CD4-positive, alpha-beta T cell treated with Interferon alpha-2 for 1 hour (primary cell): ENCODE measurements at regions not wholly inside any gene's neighbourhood (a gene's known extent, or its start where the extent isn't known, plus 50 kb on each side); places are given as distances from the start of the nearest gene placed in this dataset.

Source experiments
- DNase-seq, 2 donors: peaks; one replicate each; pipeline ENCODE4 v3.0.0-alpha.2; 2020 to 2022

GRCh38 chr11:129265125-129265788 is 73.1 kb upstream of the ARHGAP32 start:
- DNase-seq: no peak

DNA sequence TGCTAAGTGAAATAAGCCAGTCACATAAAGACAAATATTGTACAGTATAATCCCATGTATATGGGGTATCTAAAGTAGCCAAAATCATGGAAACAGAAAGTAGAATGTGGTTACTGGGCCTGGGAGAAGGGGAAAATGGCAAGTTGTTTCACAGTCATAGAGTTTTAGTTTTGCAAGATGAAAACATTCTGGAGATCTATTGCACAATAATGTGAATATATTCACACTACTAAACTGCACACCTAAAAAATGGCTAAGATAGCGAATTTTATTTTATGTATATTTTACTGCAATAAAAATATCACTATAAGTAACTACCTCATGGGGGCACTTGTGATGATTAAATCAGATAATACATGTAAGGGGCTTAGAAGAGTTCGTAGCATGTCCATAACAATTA is 72.0 kb upstream of the ARHGAP32 start:
- DNase-seq: no peak

DNA sequence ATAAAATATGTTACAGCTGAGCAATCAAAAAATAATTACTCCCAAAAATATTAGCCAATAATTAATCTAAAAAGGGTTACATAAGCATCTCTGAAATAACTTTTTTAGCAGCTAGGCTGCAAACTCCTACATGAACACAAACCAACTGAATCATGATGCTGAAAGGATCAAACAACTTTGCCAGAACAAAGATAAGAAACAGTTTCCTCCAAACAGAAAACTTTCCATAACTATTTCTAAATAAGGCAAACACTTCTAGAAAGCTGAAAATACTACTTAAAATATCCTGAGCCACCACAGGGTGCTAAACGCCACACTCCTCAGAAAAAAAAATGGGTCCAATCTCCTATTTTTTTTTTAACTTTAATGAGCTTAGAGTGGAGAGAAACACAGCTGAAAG is 68.6 kb upstream of the ARHGAP32 start:
- DNase-seq: no peak

DNA sequence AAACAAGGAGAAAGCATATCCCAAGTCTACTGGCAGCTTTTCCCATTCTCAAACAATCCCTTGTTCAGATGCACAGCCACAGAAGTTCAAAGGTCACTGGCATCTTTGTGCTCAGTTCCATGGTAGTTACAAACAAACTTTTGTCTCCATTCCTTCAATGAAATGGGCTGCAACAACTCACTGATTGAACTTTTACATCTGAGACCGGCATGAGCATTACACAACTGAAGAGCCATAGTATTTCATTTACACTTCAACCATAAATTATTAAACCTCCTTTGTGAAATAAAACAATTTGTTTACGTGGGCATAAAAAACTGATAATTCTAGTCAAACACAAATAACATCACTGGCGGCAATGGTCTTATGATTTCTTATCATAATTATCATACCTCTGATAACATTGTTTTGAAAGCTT is 67.8 kb upstream of the ARHGAP32 start:
- no peak for DNase-seq

- DNase-seq: no peak
Measured at GRCh38 chr11:129258205-129258604, 66.1 kb upstream of the ARHGAP32 start.

DNA sequence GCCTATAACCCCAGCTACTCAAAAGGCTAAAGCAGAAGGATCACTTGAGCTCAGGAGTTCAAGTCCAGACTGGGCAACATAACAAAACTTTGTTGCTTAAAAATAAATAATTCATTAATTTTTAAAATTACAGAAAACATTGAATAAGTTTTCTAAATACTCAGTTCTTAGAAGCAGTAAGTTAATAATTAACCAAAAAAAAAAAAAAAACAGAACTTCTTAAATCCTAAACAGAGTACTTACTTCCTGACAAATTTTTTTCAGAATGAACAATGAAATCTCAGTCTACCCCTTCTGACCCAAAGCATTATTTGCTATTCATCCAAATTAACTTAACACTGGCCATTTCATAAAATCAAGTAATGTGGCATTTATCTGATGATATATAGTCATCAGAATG is 65.4 kb upstream of the ARHGAP32 start:
- DNase-seq: no peak

DNA sequence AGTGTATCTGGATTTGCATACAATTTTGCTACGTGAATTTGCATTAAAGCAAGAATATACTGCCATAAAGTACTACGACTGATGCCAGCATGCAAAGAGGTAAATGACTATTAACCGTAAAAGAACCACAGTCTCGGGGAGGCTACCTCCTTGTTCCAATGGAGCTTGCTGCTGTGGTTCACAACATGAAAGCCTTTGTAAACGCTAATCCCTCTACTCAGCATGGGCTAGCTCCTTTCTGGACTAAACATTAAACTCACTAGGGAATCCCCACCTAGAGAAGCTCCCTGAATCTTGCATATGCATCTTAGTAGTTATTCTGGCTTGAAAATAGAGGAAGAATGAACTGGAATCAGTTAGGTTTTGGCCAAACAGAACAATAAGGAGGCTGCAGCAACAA is 60.5 kb upstream of the ARHGAP32 start:
- DNase-seq: no peak

DNA sequence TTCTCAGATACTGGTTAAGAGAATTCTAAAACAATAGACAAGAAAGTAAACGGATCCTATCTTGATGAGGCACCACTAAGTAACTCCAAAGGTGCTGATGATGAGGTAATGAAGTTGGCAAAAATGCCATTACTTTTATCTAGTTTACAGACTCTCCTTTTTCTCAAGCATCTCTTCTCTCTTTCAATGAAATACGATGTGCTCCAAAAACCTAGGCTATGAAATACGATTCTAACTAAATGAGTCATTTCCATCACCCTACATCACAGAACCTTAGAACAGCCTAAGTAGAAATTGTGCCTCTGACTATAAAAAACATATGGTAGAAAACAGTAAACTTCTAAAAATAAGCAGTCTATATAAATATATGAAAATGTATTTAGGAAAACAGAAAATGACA is 58.9 kb upstream of the ARHGAP32 start:
- DNase-seq: no peak

GRCh38 chr11:129249923-129250322 is 57.8 kb upstream of the ARHGAP32 start:
- DNase-seq: no peak

GRCh38 chr11:129249351-129249750 is 57.2 kb upstream of the ARHGAP32 start:
- no peak for DNase-seq

DNA sequence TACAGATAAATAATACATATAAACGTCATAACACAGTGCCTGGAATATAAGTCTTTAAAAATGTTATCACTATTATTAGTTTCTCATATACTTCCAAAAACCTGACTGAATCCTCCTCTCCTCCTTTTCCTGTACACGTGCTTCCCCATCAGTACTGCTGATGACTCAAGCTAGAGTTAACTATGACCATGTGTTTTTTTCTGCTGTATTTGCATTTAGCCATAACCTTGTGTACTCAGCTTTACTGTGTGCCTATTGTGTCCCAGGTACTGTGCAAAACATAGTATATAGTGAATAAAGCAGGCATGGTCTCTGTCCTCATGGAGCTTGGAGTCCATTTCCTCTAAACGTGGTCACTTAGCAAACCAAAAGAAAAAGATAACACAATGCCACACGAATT is 56.5 kb upstream of the ARHGAP32 start:
- DNase-seq: no peak

DNA sequence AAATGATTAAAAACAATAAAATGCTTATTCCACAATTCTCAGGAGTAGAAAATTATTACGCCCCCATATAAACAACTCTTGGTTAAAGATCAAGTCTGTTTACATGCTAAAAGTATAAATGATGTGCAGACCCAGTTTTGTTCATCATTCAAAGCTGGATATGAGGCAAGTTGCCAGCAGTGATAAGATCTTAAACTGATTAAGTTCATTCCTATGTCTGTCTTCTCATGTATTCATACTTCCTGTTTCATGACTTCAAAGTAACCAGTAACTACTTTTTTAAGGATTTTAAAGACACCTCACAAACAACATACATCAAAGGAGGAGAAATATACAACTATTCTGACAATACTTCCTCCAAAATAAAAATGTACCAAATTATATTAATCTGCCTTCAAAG is 55.0 kb upstream of the ARHGAP32 start:
- no peak for DNase-seq

GRCh38 chr11:129242855-129243254 is 50.7 kb upstream of the ARHGAP32 start:
- no peak for DNase-seq
